ENCODE measurements at regions not wholly inside any gene's neighbourhood (a gene's known extent, or its start where the extent isn't known, plus 50 kb on each side); places are given as distances from the start of the nearest gene placed in this dataset.

- Histone ChIP-seq H3K27ac (ENCODE audit: low read length, poor library complexity, severe bottlenecking) (no peak overlapping the region), H3K4me2 (ENCODE audit: low read length, poor library complexity, severe bottlenecking) (no peak overlapping the region), H4K8ac (ENCODE audit: low read length) (no peak overlapping the region), H2AK5ac (ENCODE audit: low read length, severe bottlenecking) (no peak overlapping the region), H3K27me3 (ENCODE audit: control insufficient read depth in 1 of 2, insufficient read depth in 1 of 2, low read length in 2 of 2) (no peaks in the 10 kb centered on the region), H2BK12ac (ENCODE audit: low read length in 2 of 2) (no peak overlapping the region), H3K4ac (ENCODE audit: low read depth in 1 of 2, low read length in 2 of 2) (no peak overlapping the region), H3K9ac (ENCODE audit: low read length) (no peak overlapping the region), H3K14ac (ENCODE audit: low read length in 2 of 2) (no peak overlapping the region), H2BK120ac (ENCODE audit: low read depth, low read length) (no peak overlapping the region), H2AFZ (ENCODE audit: low read depth, low read length) (no peak overlapping the region), H3K36me3 (ENCODE audit: control insufficient read depth in 1 of 2, insufficient read depth in 2 of 2, low read depth in 1 of 2, low read length in 2 of 2) (no peaks in the 10 kb centered on the region), H3K79me1 (replicated peaks; ENCODE audit: low read length, poor library complexity, severe bottlenecking) (no peaks in the 10 kb centered on the region), H3K18ac (ENCODE audit: low read depth in 1 of 2, low read length in 2 of 2) (no peak overlapping the region), H3K9me3 (ENCODE audit: control insufficient read depth, low read length) (peaks cover 14% of the 10 kb centered on the region), H2BK15ac (ENCODE audit: low read depth, poor library complexity, severe bottlenecking) (no peak overlapping the region), H3K4me1 (ENCODE audit: control insufficient read depth, insufficient read depth, low read depth, low read length) (peaks cover 8% of the 10 kb centered on the region), H4K91ac (ENCODE audit: low read length) (no peak overlapping the region), H3K23ac (ENCODE audit: low read length in 2 of 2) (no peak overlapping the region), H2BK5ac (ENCODE audit: low read depth, low read length, poor library complexity, severe bottlenecking) (no peak overlapping the region), H3K4me3 (ENCODE audit: insufficient read depth in 1 of 2, low read depth in 1 of 2, low read length in 2 of 2) (no peak overlapping the region)
- DNase-seq = no peak
- WGBS = 74% methylated on average over 7 of the region's 7 CpGs
Measured at GRCh38 chr10:44435196-44435595, 50.3 kb upstream of the CXCL12 start.

DNA sequence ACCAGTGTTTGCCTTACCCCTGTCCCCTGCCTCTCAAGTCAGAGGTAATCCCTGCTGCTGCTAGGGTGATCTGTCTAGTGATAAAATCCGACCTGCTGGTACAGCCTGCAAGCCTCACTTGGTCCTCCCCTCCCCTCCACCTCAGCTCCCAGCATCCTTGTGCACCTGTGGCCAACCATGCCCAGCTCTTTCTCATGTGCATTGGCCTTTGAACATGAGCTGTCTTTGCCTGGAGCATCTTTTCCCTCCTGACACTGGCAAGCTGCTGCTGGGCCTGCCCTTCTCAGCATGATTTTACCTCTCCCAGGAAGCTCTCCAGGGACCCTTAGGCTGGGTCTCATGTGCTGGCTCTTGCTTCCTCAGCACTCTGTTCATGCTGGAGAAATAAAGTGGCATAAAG lies 51.3 kb upstream of the CXCL12 start:
- Histone ChIP-seq H3K36me3 (ENCODE audit: control insufficient read depth in 1 of 2, insufficient read depth in 2 of 2, low read depth in 1 of 2, low read length in 2 of 2) (no peaks in the 10 kb centered on the region), H3K4ac (ENCODE audit: low read depth in 1 of 2, low read length in 2 of 2) (no peak overlapping the region), H3K79me1 (replicated peaks; ENCODE audit: low read length, poor library complexity, severe bottlenecking) (no peaks in the 10 kb centered on the region), H2AFZ (ENCODE audit: low read depth, low read length) (no peak overlapping the region), H3K14ac (ENCODE audit: low read length in 2 of 2) (no peak overlapping the region), H3K27me3 (ENCODE audit: control insufficient read depth in 1 of 2, insufficient read depth in 1 of 2, low read length in 2 of 2) (no peaks in the 10 kb centered on the region), H2BK5ac (ENCODE audit: low read depth, low read length, poor library complexity, severe bottlenecking) (no peak overlapping the region), H3K18ac (ENCODE audit: low read depth in 1 of 2, low read length in 2 of 2) (no peak overlapping the region), H3K4me2 (ENCODE audit: low read length, poor library complexity, severe bottlenecking) (no peak overlapping the region), H2BK15ac (ENCODE audit: low read depth, poor library complexity, severe bottlenecking) (no peak overlapping the region), H3K9me3 (ENCODE audit: control insufficient read depth, low read length) (peaks cover 9% of the 10 kb centered on the region), H3K23ac (ENCODE audit: low read length in 2 of 2) (no peak overlapping the region), H2AK5ac (ENCODE audit: low read length, severe bottlenecking) (no peak overlapping the region), H4K8ac (ENCODE audit: low read length) (no peak overlapping the region), H2BK120ac (ENCODE audit: low read depth, low read length) (no peak overlapping the region), H2BK12ac (ENCODE audit: low read length in 2 of 2) (no peak overlapping the region), H4K91ac (ENCODE audit: low read length) (no peak overlapping the region), H3K27ac (ENCODE audit: low read length, poor library complexity, severe bottlenecking) (no peak overlapping the region), H3K4me1 (ENCODE audit: control insufficient read depth, insufficient read depth, low read depth, low read length) (peaks cover 8% of the 10 kb centered on the region), H3K9ac (ENCODE audit: low read length) (no peak overlapping the region), H3K4me3 (ENCODE audit: insufficient read depth in 1 of 2, low read depth in 1 of 2, low read length in 2 of 2) (no peak overlapping the region)
- DNase-seq = no peak
- 30% methylated on average over 1 of the region's 1 CpG for WGBS

DNA sequence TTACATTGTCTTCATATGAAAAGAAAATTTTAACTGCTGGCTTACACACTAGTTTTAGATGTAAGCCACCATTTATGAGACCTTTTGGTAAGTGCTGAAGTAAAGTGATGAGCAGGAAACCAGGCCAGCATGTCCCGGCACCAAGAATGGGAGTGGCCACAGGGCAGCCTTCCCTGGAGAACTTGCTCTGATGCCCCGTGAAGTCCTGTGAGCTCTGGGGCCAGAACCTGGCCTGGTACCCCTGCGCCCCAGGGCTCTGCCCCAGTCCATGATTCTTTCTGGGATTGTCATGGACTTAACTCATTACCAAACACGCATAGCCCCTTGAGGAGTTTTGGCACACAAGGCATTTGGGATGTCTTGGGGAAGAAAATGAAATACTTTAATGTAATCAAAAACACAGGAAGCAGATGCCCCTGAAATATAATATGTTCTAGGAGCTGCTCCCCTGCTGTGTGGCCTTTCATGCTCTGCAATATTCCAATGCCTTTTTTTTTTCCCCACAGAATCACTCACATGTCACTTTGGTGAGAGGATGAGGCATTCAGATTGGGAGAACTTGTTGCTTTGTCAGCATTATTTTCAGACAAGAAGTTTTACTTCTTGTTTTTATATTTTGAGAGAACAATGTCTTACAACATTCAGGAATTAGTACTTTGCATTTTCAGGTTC lies 53.1 kb upstream of the CXCL12 start:
- H2AFZ ChIP-seq (ENCODE audit: low read depth, low read length) = no peak overlapping the region
- peak overlapping the region; percentile 44 for H2AK5ac ChIP-seq (ENCODE audit: low read length, severe bottlenecking)
- H3K9me3 ChIP-seq (ENCODE audit: control insufficient read depth, low read length) = peaks cover 5% of the 10 kb centered on the region
- H3K18ac ChIP-seq (ENCODE audit: low read depth in 1 of 2, low read length in 2 of 2) = no peak overlapping the region
- no peak overlapping the region for H4K91ac ChIP-seq (ENCODE audit: low read length)
- peak overlapping the region in 1 of 2 experiments; percentile 47 for H3K4me3 ChIP-seq (ENCODE audit: insufficient read depth in 1 of 2, low read depth in 1 of 2, low read length in 2 of 2)
- H4K8ac ChIP-seq (ENCODE audit: low read length) = no peak overlapping the region
- no peak overlapping the region for H2BK120ac ChIP-seq (ENCODE audit: low read depth, low read length)
- no peak overlapping the region for H2BK15ac ChIP-seq (ENCODE audit: low read depth, poor library complexity, severe bottlenecking)
- peaks cover 8% of the 10 kb centered on the region for H3K4me1 ChIP-seq (ENCODE audit: control insufficient read depth, insufficient read depth, low read depth, low read length)
- peak overlapping the region; percentile 13 for H3K4me2 ChIP-seq (ENCODE audit: low read length, poor library complexity, severe bottlenecking)
- no peak for DNase-seq
- H2BK5ac ChIP-seq (ENCODE audit: low read depth, low read length, poor library complexity, severe bottlenecking) = no peak overlapping the region
- H3K14ac ChIP-seq (ENCODE audit: low read length in 2 of 2) = no peak overlapping the region
- H2BK12ac ChIP-seq (ENCODE audit: low read length in 2 of 2) = no peak overlapping the region
- no peak overlapping the region for H3K23ac ChIP-seq (ENCODE audit: low read length in 2 of 2)
- H3K27me3 ChIP-seq (ENCODE audit: control insufficient read depth in 1 of 2, insufficient read depth in 1 of 2, low read length in 2 of 2) = no peaks in the 10 kb centered on the region
- no peak overlapping the region for H3K27ac ChIP-seq (ENCODE audit: low read length, poor library complexity, severe bottlenecking)
- peak overlapping the region; percentile 54 for H3K9ac ChIP-seq (ENCODE audit: low read length)
- H3K4ac ChIP-seq (ENCODE audit: low read depth in 1 of 2, low read length in 2 of 2) = no peak overlapping the region
- H3K79me1 ChIP-seq (replicated peaks; ENCODE audit: low read length, poor library complexity, severe bottlenecking) = no peaks in the 10 kb centered on the region
- no peaks in the 10 kb centered on the region for H3K36me3 ChIP-seq (ENCODE audit: control insufficient read depth in 1 of 2, insufficient read depth in 2 of 2, low read depth in 1 of 2, low read length in 2 of 2)
- 96% methylated on average over 4 of the region's 4 CpGs for WGBS

GRCh38 chr10:44439239-44439957 lies 54.5 kb upstream of the CXCL12 start:
- H3K9me3 ChIP-seq (ENCODE audit: control insufficient read depth, low read length) = peaks cover 5% of the 10 kb centered on the region
- no peak overlapping the region for H3K9ac ChIP-seq (ENCODE audit: low read length)
- H3K23ac ChIP-seq (ENCODE audit: low read length in 2 of 2) = no peak overlapping the region
- H3K14ac ChIP-seq (ENCODE audit: low read length in 2 of 2) = no peak overlapping the region
- no peak overlapping the region for H3K4me2 ChIP-seq (ENCODE audit: low read length, poor library complexity, severe bottlenecking)
- peaks cover 8% of the 10 kb centered on the region for H3K4me1 ChIP-seq (ENCODE audit: control insufficient read depth, insufficient read depth, low read depth, low read length)
- no peak overlapping the region for H3K4ac ChIP-seq (ENCODE audit: low read depth in 1 of 2, low read length in 2 of 2)
- no peak overlapping the region for H3K18ac ChIP-seq (ENCODE audit: low read depth in 1 of 2, low read length in 2 of 2)
- no peak overlapping the region for H2BK15ac ChIP-seq (ENCODE audit: low read depth, poor library complexity, severe bottlenecking)
- H2AFZ ChIP-seq (ENCODE audit: low read depth, low read length) = no peak overlapping the region
- H2BK5ac ChIP-seq (ENCODE audit: low read depth, low read length, poor library complexity, severe bottlenecking) = no peak overlapping the region
- no peak for DNase-seq
- no peak overlapping the region for H3K4me3 ChIP-seq (ENCODE audit: insufficient read depth in 1 of 2, low read depth in 1 of 2, low read length in 2 of 2)
- H3K27ac ChIP-seq (ENCODE audit: low read length, poor library complexity, severe bottlenecking) = no peak overlapping the region
- no peak overlapping the region for H2BK120ac ChIP-seq (ENCODE audit: low read depth, low read length)
- no peaks in the 10 kb centered on the region for H3K27me3 ChIP-seq (ENCODE audit: control insufficient read depth in 1 of 2, insufficient read depth in 1 of 2, low read length in 2 of 2)
- no peaks in the 10 kb centered on the region for H3K79me1 ChIP-seq (replicated peaks; ENCODE audit: low read length, poor library complexity, severe bottlenecking)
- no peak overlapping the region for H2BK12ac ChIP-seq (ENCODE audit: low read length in 2 of 2)
- no peaks in the 10 kb centered on the region for H3K36me3 ChIP-seq (ENCODE audit: control insufficient read depth in 1 of 2, insufficient read depth in 2 of 2, low read depth in 1 of 2, low read length in 2 of 2)
- no peak overlapping the region for H4K91ac ChIP-seq (ENCODE audit: low read length)
- H2AK5ac ChIP-seq (ENCODE audit: low read length, severe bottlenecking) = no peak overlapping the region
- 81% methylated on average over 8 of the region's 8 CpGs for WGBS
- no peak overlapping the region for H4K8ac ChIP-seq (ENCODE audit: low read length)

Data from mesenchymal stem cell (in vitro differentiated cells and primary cell).